Lower leg skin (tissue), 3 donors: ENCODE measurements at regions not wholly inside any gene's neighbourhood (a gene's known extent, or its start where the extent isn't known, plus 50 kb on each side); places are given as distances from the start of the nearest gene placed in this dataset.

Source experiments
- CTCF ChIP-seq, 3 donors: fragments of 450-650 bp; IDR thresholded peaks; one replicate each; pipeline ENCODE4 v1.5.1; 2016; ENCODE audit warnings: antibody characterized with exemption in 3 of 3, mild to moderate bottlenecking in 3 of 3, moderate library complexity in 2 of 3
- POLR2A ChIP-seq, 2 donors: fragments of 450-650 bp; IDR thresholded peaks; one replicate each; pipeline ENCODE4 v1.6.1; 2016 to 2017; ENCODE audit warnings: antibody characterized with exemption in 2 of 2, mild to moderate bottlenecking in 1 of 2, moderate library complexity in 1 of 2

DNA sequence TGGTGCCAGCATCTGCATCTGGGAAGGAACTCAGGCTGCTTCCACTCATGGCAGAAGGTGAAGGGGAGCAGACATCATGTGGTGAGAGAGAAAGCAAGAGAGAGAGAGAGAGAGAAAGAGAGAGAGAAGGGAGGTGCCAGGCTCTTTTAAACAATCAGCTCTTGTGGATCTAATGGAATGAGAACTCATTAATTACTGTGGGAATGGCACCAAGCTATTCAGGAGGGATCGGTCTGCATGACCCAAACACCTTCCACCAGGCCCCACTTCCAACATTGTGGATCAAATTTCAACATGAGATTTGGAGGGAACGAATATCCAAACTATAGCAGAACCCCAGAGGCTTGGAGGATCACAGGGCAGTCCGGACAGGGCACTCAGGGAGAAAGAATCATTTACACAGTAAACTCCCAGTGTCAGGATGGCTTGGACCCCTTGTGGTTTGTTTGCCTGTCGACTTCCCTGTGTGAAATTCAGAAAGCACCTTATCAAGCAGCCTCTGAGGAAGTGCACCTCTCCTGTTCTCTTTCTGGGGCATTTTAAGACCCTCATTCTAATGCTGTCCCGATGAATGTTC is 308.5 kb downstream of the REEP3 start:
- TF ChIP-seq CTCF (IDR thresholded peaks at IDR 0.05), result no peak
- no peak for TF ChIP-seq POLR2A (IDR thresholded peaks at IDR 0.05)
